ENCODE measurements at regions not wholly inside any gene's neighbourhood (a gene's known extent, or its start where the extent isn't known, plus 50 kb on each side); places are given as distances from the start of the nearest gene placed in this dataset.
A peak's percentile ranks its signal among the peaks of the same experiment; 100 is the strongest.

DNA sequence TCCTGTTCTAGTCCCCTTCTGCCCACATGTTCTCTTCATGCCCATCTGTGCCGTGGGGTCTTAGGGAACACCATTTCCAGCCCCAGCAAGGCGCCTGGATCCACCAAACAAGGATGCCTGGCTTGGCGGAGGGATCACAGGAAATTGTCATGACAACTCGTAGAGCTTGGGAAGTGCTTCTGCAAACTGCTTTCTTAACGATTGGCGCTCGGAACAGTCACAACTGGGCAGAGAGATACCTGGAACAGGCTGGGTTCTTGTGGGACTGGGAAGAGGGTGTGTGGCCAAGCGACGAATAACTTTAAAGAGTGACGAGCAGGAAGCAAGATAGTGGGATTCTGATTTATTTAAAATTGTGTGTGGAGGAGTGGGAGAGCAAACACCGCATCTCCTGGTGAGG lies 329.8 kb downstream of the RPS6KC1 start:
- no peak for DNase-seq (ENCODE audit: unreplicated experiment)
- ChIA-PET POLR2A (no interaction called here), CTCF (interaction anchor here (1.1 to 1.6 kb wide), 3 partner anchors 25 to 259 kb away, joined by 3 to 4 read pairs (median 3); no protein-coding TSS in a partner anchor)
- no peaks in the 10 kb centered on the region for H3K27me3 Mint-ChIP-seq (ENCODE audit: insufficient read depth, unreplicated experiment)
- no peak overlapping the region for H3K27ac Mint-ChIP-seq (ENCODE audit: low read depth, unreplicated experiment)
- no peaks in the 10 kb centered on the region for H3K36me3 Mint-ChIP-seq (ENCODE audit: insufficient read depth, unreplicated experiment)
- no TSS peak for BruUV-seq (replicated peaks)
- H3K4me1 Mint-ChIP-seq (ENCODE audit: insufficient read depth, unreplicated experiment): no peaks in the 10 kb centered on the region
- H3K4me3 Mint-ChIP-seq (ENCODE audit: unreplicated experiment): no peak overlapping the region
- TF ChIP-seq, protein P1, sequence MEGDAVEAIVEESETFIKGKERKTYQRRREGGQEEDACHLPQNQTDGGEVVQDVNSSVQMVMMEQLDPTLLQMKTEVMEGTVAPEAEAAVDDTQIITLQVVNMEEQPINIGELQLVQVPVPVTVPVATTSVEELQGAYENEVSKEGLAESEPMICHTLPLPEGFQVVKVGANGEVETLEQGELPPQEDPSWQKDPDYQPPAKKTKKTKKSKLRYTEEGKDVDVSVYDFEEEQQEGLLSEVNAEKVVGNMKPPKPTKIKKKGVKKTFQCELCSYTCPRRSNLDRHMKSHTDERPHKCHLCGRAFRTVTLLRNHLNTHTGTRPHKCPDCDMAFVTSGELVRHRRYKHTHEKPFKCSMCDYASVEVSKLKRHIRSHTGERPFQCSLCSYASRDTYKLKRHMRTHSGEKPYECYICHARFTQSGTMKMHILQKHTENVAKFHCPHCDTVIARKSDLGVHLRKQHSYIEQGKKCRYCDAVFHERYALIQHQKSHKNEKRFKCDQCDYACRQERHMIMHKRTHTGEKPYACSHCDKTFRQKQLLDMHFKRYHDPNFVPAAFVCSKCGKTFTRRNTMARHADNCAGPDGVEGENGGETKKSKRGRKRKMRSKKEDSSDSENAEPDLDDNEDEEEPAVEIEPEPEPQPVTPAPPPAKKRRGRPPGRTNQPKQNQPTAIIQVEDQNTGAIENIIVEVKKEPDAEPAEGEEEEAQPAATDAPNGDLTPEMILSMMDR (IDR thresholded peaks at IDR 0.05; ENCODE audit: unreplicated experiment): no peak
- no peaks in the 10 kb centered on the region for H3K9me3 Mint-ChIP-seq (ENCODE audit: unreplicated experiment)
- intact Hi-C loops (cut with micrococcal nuclease): no loop called here

GRCh38 chr1:213381572-213382084 lies 330.6 kb downstream of the RPS6KC1 start:
- H3K27me3 Mint-ChIP-seq (ENCODE audit: insufficient read depth, unreplicated experiment): no peaks in the 10 kb centered on the region
- no TSS peak for BruUV-seq (replicated peaks)
- DNase-seq (ENCODE audit: unreplicated experiment): peak; percentile 59
- H3K36me3 Mint-ChIP-seq (ENCODE audit: insufficient read depth, unreplicated experiment): no peaks in the 10 kb centered on the region
- ChIA-PET POLR2A (interaction anchor here (0.6 kb wide), 1 partner anchor 1168 kb away, joined by 3 read pairs; no protein-coding TSS in a partner anchor), CTCF (interaction anchor here (0.5 to 1.3 kb wide), 14 partner anchors 9 to 1224 kb away, joined by 3 to 8 read pairs (median 4); no protein-coding TSS in a partner anchor)
- H3K9me3 Mint-ChIP-seq (ENCODE audit: unreplicated experiment): no peaks in the 10 kb centered on the region
- TF ChIP-seq, protein P1 (IDR thresholded peaks at IDR 0.05; ENCODE audit: unreplicated experiment): no peak
- H3K4me3 Mint-ChIP-seq (ENCODE audit: unreplicated experiment): no peak overlapping the region
- no peak overlapping the region for H3K27ac Mint-ChIP-seq (ENCODE audit: low read depth, unreplicated experiment)
- intact Hi-C loops (cut with micrococcal nuclease): no loop called here
- H3K4me1 Mint-ChIP-seq (ENCODE audit: insufficient read depth, unreplicated experiment): no peaks in the 10 kb centered on the region

GRCh38 chr1:213383465-213383864 lies 332.4 kb downstream of the RPS6KC1 start:
- ChIA-PET POLR2A (no interaction called here), CTCF (interaction anchor here (1.0 to 1.5 kb wide), 2 partner anchors 9 to 10 kb away, joined by 4 read pairs; no protein-coding TSS in a partner anchor)
- no TSS peak for BruUV-seq (replicated peaks)
- Mint-ChIP-seq H3K27me3 (ENCODE audit: insufficient read depth, unreplicated experiment) (no peaks in the 10 kb centered on the region), H3K4me3 (ENCODE audit: unreplicated experiment) (no peak overlapping the region), H3K4me1 (ENCODE audit: insufficient read depth, unreplicated experiment) (no peaks in the 10 kb centered on the region), H3K27ac (ENCODE audit: low read depth, unreplicated experiment) (no peak overlapping the region), H3K36me3 (ENCODE audit: insufficient read depth, unreplicated experiment) (no peaks in the 10 kb centered on the region), H3K9me3 (ENCODE audit: unreplicated experiment) (no peaks in the 10 kb centered on the region)
- no peak for DNase-seq (ENCODE audit: unreplicated experiment)
- TF ChIP-seq, protein P1 (IDR thresholded peaks at IDR 0.05; ENCODE audit: unreplicated experiment): no peak
- intact Hi-C loops (cut with micrococcal nuclease): no loop called here

GRCh38 chr1:213385201-213385600 lies 334.2 kb downstream of the RPS6KC1 start:
- DNase-seq (ENCODE audit: unreplicated experiment): no peak
- ChIA-PET CTCF (interaction anchor here (0.6 to 1.5 kb wide), 4 partner anchors 12 to 739 kb away, joined by 3 to 4 read pairs (median 4); no protein-coding TSS in a partner anchor), POLR2A (interaction anchor here (0.7 kb wide), 1 partner anchor 1295 kb away, joined by 3 read pairs; no protein-coding TSS in a partner anchor)
- Mint-ChIP-seq H3K27ac (ENCODE audit: low read depth, unreplicated experiment) (no peak overlapping the region), H3K9me3 (ENCODE audit: unreplicated experiment) (no peaks in the 10 kb centered on the region), H3K4me3 (ENCODE audit: unreplicated experiment) (no peak overlapping the region), H3K4me1 (ENCODE audit: insufficient read depth, unreplicated experiment) (no peaks in the 10 kb centered on the region), H3K27me3 (ENCODE audit: insufficient read depth, unreplicated experiment) (no peaks in the 10 kb centered on the region), H3K36me3 (ENCODE audit: insufficient read depth, unreplicated experiment) (no peaks in the 10 kb centered on the region)
- intact Hi-C loops (cut with micrococcal nuclease): no loop called here
- BruUV-seq (replicated peaks): no TSS peak
- TF ChIP-seq, protein P1 (IDR thresholded peaks at IDR 0.05; ENCODE audit: unreplicated experiment): no peak

Data from MCF 10A (cell line).